ENCODE measurements at regions not wholly inside any gene's neighbourhood (a gene's known extent, or its start where the extent isn't known, plus 50 kb on each side); places are given as distances from the start of the nearest gene placed in this dataset.

- TF ChIP-seq CTCF (IDR thresholded peaks at IDR 0.05; ENCODE audit: extremely low read depth, low read depth, low read length): no peak
- Histone ChIP-seq H3K27me3 (ENCODE audit: insufficient read depth, low read length) (no peaks in the 10 kb centered on the region), H3K4me2 (ENCODE audit: insufficient read depth, low read length) (no peak overlapping the region), H3K27ac (ENCODE audit: low read depth, low read length) (no peak overlapping the region), H3K4me3 (ENCODE audit: insufficient read depth, low read length) (no peak overlapping the region), H3K9me3 (ENCODE audit: low read depth, low read length) (no peaks in the 10 kb centered on the region), H2AFZ (ENCODE audit: low read length) (no peak overlapping the region), H3K79me2 (ENCODE audit: insufficient read depth, low read length) (no peaks in the 10 kb centered on the region), H4K20me1 (ENCODE audit: insufficient read depth, low read length) (no peaks in the 10 kb centered on the region), H3K4me1 (ENCODE audit: insufficient read depth, low read length) (peaks cover 4% of the 10 kb centered on the region), H3K36me3 (ENCODE audit: insufficient read depth, low read length) (no peaks in the 10 kb centered on the region)
- no peak for DNase-seq (ENCODE audit: insufficient read length, low spot score, missing footprints)
Measured at GRCh38 chr4:129355516-129355915, 259.6 kb downstream of the C4orf33 start.

- H3K79me2 ChIP-seq (ENCODE audit: insufficient read depth, low read length): no peaks in the 10 kb centered on the region
- no peak for DNase-seq (ENCODE audit: insufficient read length, low spot score, missing footprints)
- H3K4me1 ChIP-seq (ENCODE audit: insufficient read depth, low read length): peaks cover 4% of the 10 kb centered on the region
- no peaks in the 10 kb centered on the region for H3K9me3 ChIP-seq (ENCODE audit: low read depth, low read length)
- H4K20me1 ChIP-seq (ENCODE audit: insufficient read depth, low read length): no peaks in the 10 kb centered on the region
- no peak overlapping the region for H3K27ac ChIP-seq (ENCODE audit: low read depth, low read length)
- no peaks in the 10 kb centered on the region for H3K36me3 ChIP-seq (ENCODE audit: insufficient read depth, low read length)
- no peaks in the 10 kb centered on the region for H3K27me3 ChIP-seq (ENCODE audit: insufficient read depth, low read length)
- H2AFZ ChIP-seq (ENCODE audit: low read length): no peak overlapping the region
- no peak overlapping the region for H3K4me2 ChIP-seq (ENCODE audit: insufficient read depth, low read length)
- no peak overlapping the region for H3K4me3 ChIP-seq (ENCODE audit: insufficient read depth, low read length)
- TF ChIP-seq CTCF (IDR thresholded peaks at IDR 0.05; ENCODE audit: extremely low read depth, low read depth, low read length): no peak
Measured at GRCh38 chr4:129358571-129358970, 262.6 kb downstream of the C4orf33 start.

GRCh38 chr4:129359461-129359860 is 263.5 kb downstream of the C4orf33 start:
- no peaks in the 10 kb centered on the region for H3K79me2 ChIP-seq (ENCODE audit: insufficient read depth, low read length)
- H4K20me1 ChIP-seq (ENCODE audit: insufficient read depth, low read length): no peaks in the 10 kb centered on the region
- H3K4me1 ChIP-seq (ENCODE audit: insufficient read depth, low read length): peaks cover 4% of the 10 kb centered on the region
- no peaks in the 10 kb centered on the region for H3K27me3 ChIP-seq (ENCODE audit: insufficient read depth, low read length)
- no peak overlapping the region for H2AFZ ChIP-seq (ENCODE audit: low read length)
- H3K27ac ChIP-seq (ENCODE audit: low read depth, low read length): no peak overlapping the region
- H3K9me3 ChIP-seq (ENCODE audit: low read depth, low read length): no peaks in the 10 kb centered on the region
- no peak overlapping the region for H3K4me3 ChIP-seq (ENCODE audit: insufficient read depth, low read length)
- H3K36me3 ChIP-seq (ENCODE audit: insufficient read depth, low read length): no peaks in the 10 kb centered on the region
- no peak overlapping the region for H3K4me2 ChIP-seq (ENCODE audit: insufficient read depth, low read length)
- TF ChIP-seq CTCF (IDR thresholded peaks at IDR 0.05; ENCODE audit: extremely low read depth, low read depth, low read length): no peak
- no peak for DNase-seq (ENCODE audit: insufficient read length, low spot score, missing footprints)

- peak; percentile 72 for DNase-seq (ENCODE audit: insufficient read length, low spot score, missing footprints)
- Histone ChIP-seq H3K4me2 (ENCODE audit: insufficient read depth, low read length) (no peak overlapping the region), H3K9me3 (ENCODE audit: low read depth, low read length) (no peaks in the 10 kb centered on the region), H3K27ac (ENCODE audit: low read depth, low read length) (no peak overlapping the region), H3K79me2 (ENCODE audit: insufficient read depth, low read length) (no peaks in the 10 kb centered on the region), H4K20me1 (ENCODE audit: insufficient read depth, low read length) (no peaks in the 10 kb centered on the region), H3K27me3 (ENCODE audit: insufficient read depth, low read length) (peaks cover 3% of the 10 kb centered on the region), H3K36me3 (ENCODE audit: insufficient read depth, low read length) (no peaks in the 10 kb centered on the region), H3K4me1 (ENCODE audit: insufficient read depth, low read length) (no peaks in the 10 kb centered on the region), H2AFZ (ENCODE audit: low read length) (no peak overlapping the region), H3K4me3 (ENCODE audit: insufficient read depth, low read length) (no peak overlapping the region)
- TF ChIP-seq CTCF (IDR thresholded peaks at IDR 0.05; ENCODE audit: extremely low read depth, low read depth, low read length): peak; percentile 88
Measured at GRCh38 chr4:129362691-129363274, 266.8 kb downstream of the C4orf33 start.
